IMR-90 (cell line): ENCODE measurements at regions not wholly inside any gene's neighbourhood (a gene's known extent, or its start where the extent isn't known, plus 50 kb on each side); places are given as distances from the start of the nearest gene placed in this dataset.

Experiments
- ATAC-seq: fragments of 200-7000 bp; cut with Tn5 transposase; 2 replicates; pipeline ENCODE4 v1.9.1; 2020; ENCODE audit warnings: low read depth, mild to moderate bottlenecking, moderate library complexity
- BruUV-seq: library from RNA; stranded (reverse); fragments of 400-500 nt; replicated peaks from 2 replicates; lab custom pipeline; 2021; lab: Mats Ljungman, UMichigan
- CTCF ChIA-PET: fragments of 300-600 bp; formaldehyde crosslinking; extraction: SDS; loops from one replicate; lab custom pipeline; 2021; ENCODE audit warnings: antibody characterized with exemption; lab: Yijun Ruan, JAX
- POLR2A ChIA-PET: fragments of 300-600 bp; sonication (Branson Sonifier 250); formaldehyde crosslinking; loops from one replicate; lab custom pipeline; 2022; ENCODE audit warnings: antibody characterized with exemption; ENCODE audit not compliant: unreplicated experiment; lab: Charles Lee
- DNase-seq: peaks from one replicate; pipeline ENCODE4 v3.0.0; 2013
- H2AFZ ChIP-seq: replicated peaks from 2 replicates; pipeline ENCODE3; 2013; ENCODE audit warnings: low read length, mild to moderate bottlenecking; ENCODE audit not compliant: poor library complexity
- H2AK5ac ChIP-seq: 2 replicates; pipeline ENCODE4 v1.6.1; 2013; ENCODE audit warnings: low read depth, low read length, inconsistent platforms
- H2AK9ac ChIP-seq: replicated peaks from 2 replicates; pipeline ENCODE3; 2013; ENCODE audit warnings: mild to moderate bottlenecking, low read depth, low read length, moderate library complexity; ENCODE audit not compliant: poor library complexity
- H2BK120ac ChIP-seq: 2 replicates; pipeline ENCODE4 v1.6.1; 2013; ENCODE audit warnings: low read depth, low read length, inconsistent platforms
- H2BK15ac ChIP-seq: 3 replicates; pipeline ENCODE4 v1.6.1; 2013; ENCODE audit warnings: low read depth, low read length, inconsistent platforms
- H2BK20ac ChIP-seq: 2 replicates; pipeline ENCODE4 v1.6.1; 2013; ENCODE audit warnings: low read depth, mild to moderate bottlenecking, inconsistent platforms, low read length, moderate library complexity
- H2BK5ac ChIP-seq: 2 replicates; pipeline ENCODE4 v1.6.1; 2013; ENCODE audit warnings: mild to moderate bottlenecking, low read depth, low read length, inconsistent platforms; ENCODE audit not compliant: poor library complexity, severe bottlenecking
- H3K14ac ChIP-seq: replicated peaks from 2 replicates; pipeline ENCODE4 v1.6.1; 2013; ENCODE audit warnings: low read depth, low read length, inconsistent platforms
- H3K18ac ChIP-seq: 2 replicates; pipeline ENCODE4 v1.6.1; 2013; ENCODE audit warnings: low read depth, low read length, control low read depth
- H3K23ac ChIP-seq: 2 replicates; pipeline ENCODE4 v1.6.1; 2013; ENCODE audit warnings: low read depth, low read length, inconsistent platforms
- H3K27ac ChIP-seq: 2 replicates; pipeline ENCODE4 v1.5.1; 2013; ENCODE audit warnings: mild to moderate bottlenecking, control low read depth, low read length; ENCODE audit not compliant: insufficient read depth
- H3K27me3 ChIP-seq: 2 replicates; pipeline ENCODE4 v1.6.1; 2013; ENCODE audit warnings: low read length; ENCODE audit not compliant: control insufficient read depth, insufficient read depth
- H3K36me3 ChIP-seq: 2 replicates; pipeline ENCODE4 v1.6.1; 2013; ENCODE audit warnings: low read length, mixed read lengths; ENCODE audit not compliant: control insufficient read depth, insufficient read depth
- H3K4ac ChIP-seq: 2 replicates; pipeline ENCODE4 v1.6.1; 2013; ENCODE audit warnings: low read depth, low read length, inconsistent platforms
- H3K4me1 ChIP-seq: 2 replicates; pipeline ENCODE4 v1.6.1; 2013; ENCODE audit warnings: low read length, mixed read lengths; ENCODE audit not compliant: control insufficient read depth, insufficient read depth
- H3K4me2 ChIP-seq: 2 replicates; pipeline ENCODE4 v1.6.1; 2013; ENCODE audit warnings: low read depth, mild to moderate bottlenecking, control low read depth, low read length, moderate library complexity
- H3K4me3 ChIP-seq: 2 replicates; pipeline ENCODE4 v1.5.1; 2013; ENCODE audit warnings: low read depth, mild to moderate bottlenecking, control low read depth, low read length, moderate library complexity; ENCODE audit not compliant: insufficient read depth
- H3K56ac ChIP-seq: 2 replicates; pipeline ENCODE4 v1.6.1; 2013; ENCODE audit warnings: low read length, inconsistent platforms; ENCODE audit not compliant: insufficient read depth; ENCODE audit errors: extremely low read depth
- H3K79me1 ChIP-seq, 2 experiments: 2 replicates each; pipeline ENCODE4 v1.6.1; 2013; ENCODE audit warnings: low read length in 2 of 2, inconsistent platforms in 1 of 2, low read depth in 1 of 2
- H3K9ac ChIP-seq: 2 replicates; pipeline ENCODE4 v1.6.1; 2013; ENCODE audit warnings: low read depth, low read length, control low read depth
- H3K9me1 ChIP-seq: 2 replicates; pipeline ENCODE4 v1.6.1; 2013; ENCODE audit warnings: low read length, inconsistent platforms; ENCODE audit not compliant: insufficient read depth
- H3K9me3 ChIP-seq: 2 replicates; pipeline ENCODE4 v1.6.1; 2013; ENCODE audit warnings: low read length; ENCODE audit not compliant: control insufficient read depth, insufficient read depth
- H4K20me1 ChIP-seq: 2 replicates; pipeline ENCODE4 v1.6.1; 2013; ENCODE audit warnings: low read length, inconsistent platforms; ENCODE audit not compliant: insufficient read depth
- H4K5ac ChIP-seq: 2 replicates; pipeline ENCODE4 v1.6.1; 2013; ENCODE audit warnings: mild to moderate bottlenecking, low read depth, low read length, control low read depth
- H4K8ac ChIP-seq, 2 experiments: 2 replicates each; pipeline ENCODE4 v1.6.1; 2013; ENCODE audit warnings: low read depth in 2 of 2, low read length in 2 of 2, control low read depth in 1 of 2, inconsistent platforms in 1 of 2
- H4K91ac ChIP-seq: 2 replicates; pipeline ENCODE4 v1.6.1; 2013; ENCODE audit warnings: low read depth, low read length, inconsistent platforms; ENCODE audit not compliant: insufficient read depth
- BHLHE40 ChIP-seq: fragments of 150-350 bp; IDR thresholded peaks from 2 replicates; pipeline ENCODE4 v1.6.1; 2016; ENCODE audit warnings: mild to moderate bottlenecking, low read depth, low read length
- CEBPB ChIP-seq: IDR thresholded peaks from 2 replicates; pipeline ENCODE4 v1.6.1; 2012; ENCODE audit warnings: low read depth, low read length, improper control_type of control experiment
- CHD1 ChIP-seq: IDR thresholded peaks from 2 replicates; pipeline ENCODE4 v1.6.1; 2012; ENCODE audit warnings: low read depth, low read length, improper control_type of control experiment
- CTCF ChIP-seq: conservative IDR thresholded peaks from 2 replicates; pipeline ENCODE4 v1.5.1; 2012; ENCODE audit warnings: mild to moderate bottlenecking, low read depth, low read length, improper control_type of control experiment
- ELK1 ChIP-seq: fragments of 150-350 bp; IDR thresholded peaks from 2 replicates; pipeline ENCODE4 v1.6.1; 2016; ENCODE audit warnings: low read depth, mild to moderate bottlenecking, low read length, moderate library complexity, borderline replicate concordance
- FOS ChIP-seq: fragments of 150-350 bp; IDR thresholded peaks from 2 replicates; pipeline ENCODE4 v1.6.1; 2016; ENCODE audit warnings: low read depth, low read length
- MAFK ChIP-seq: IDR thresholded peaks from 2 replicates; pipeline ENCODE4 v1.6.1; 2012; ENCODE audit warnings: low read depth, low read length, improper control_type of control experiment
- MAZ ChIP-seq: IDR thresholded peaks from 2 replicates; pipeline ENCODE4 v1.6.1; 2012; ENCODE audit warnings: low read depth, mild to moderate bottlenecking, low read length, improper control_type of control experiment, moderate library complexity, borderline replicate concordance
- MXI1 ChIP-seq: IDR thresholded peaks from 2 replicates; pipeline ENCODE4 v1.6.1; 2012; ENCODE audit warnings: low read depth, mild to moderate bottlenecking, low read length, moderate library complexity, borderline replicate concordance
- NFE2L2 ChIP-seq: fragments of 150-350 bp; IDR thresholded peaks from 2 replicates; pipeline ENCODE4 v1.6.1; 2016; ENCODE audit warnings: low read depth, mild to moderate bottlenecking, low read length
- POLR2A ChIP-seq: IDR thresholded peaks from 2 replicates; pipeline ENCODE4 v1.6.1; 2012; ENCODE audit warnings: mild to moderate bottlenecking, low read depth, low read length
- RAD21 ChIP-seq: IDR thresholded peaks from 2 replicates; pipeline ENCODE4 v1.6.1; 2012; ENCODE audit warnings: low read length, improper control_type of control experiment
- RCOR1 ChIP-seq: IDR thresholded peaks from 2 replicates; pipeline ENCODE4 v1.6.1; 2012; ENCODE audit warnings: mild to moderate bottlenecking, low read length, improper control_type of control experiment; ENCODE audit not compliant: insufficient replicate concordance
- RFX5 ChIP-seq: IDR thresholded peaks from 2 replicates; pipeline ENCODE4 v1.8.0; 2012; ENCODE audit warnings: low read depth, mild to moderate bottlenecking, low read length, moderate library complexity
- SMC3 ChIP-seq: fragments of 150-350 bp; IDR thresholded peaks from 2 replicates; pipeline ENCODE4 v1.6.1; 2016; ENCODE audit warnings: low read depth, mild to moderate bottlenecking, antibody characterized with exemption, low read length, moderate library complexity
- USF2 ChIP-seq: fragments of 150-350 bp; IDR thresholded peaks from 2 replicates; pipeline ENCODE4 v1.6.1; 2017; ENCODE audit warnings: mild to moderate bottlenecking, antibody characterized with exemption, low read length, low read depth
- WGBS, 2 experiments: methylation state at CpG; one replicate each; pipeline versions ENCODE4 v1.1.5 to v1.1.7; 2013; ENCODE audit warnings: missing lambda C conversion rate in 2 of 2; ENCODE audit not compliant: insufficient read length in 1 of 2; ENCODE audit errors: extremely low coverage in 2 of 2; 5-methylcytosine and 5-hydroxymethylcytosine counted together
- dilution Hi-C: fragments of 300-500 bp; cut with HindIII; formaldehyde crosslinking; loops from one replicate; pipeline ENCODE4 v1.14.3; 2018; ENCODE audit warnings: low sequenced_read_pairs; ENCODE audit not compliant: unreplicated experiment
- in situ Hi-C: fragments of 300-500 bp; cut with MboI; formaldehyde crosslinking; loops from 3 replicates; pipeline ENCODE4 v1.14.3; 2019; ENCODE audit warnings: low sequenced_read_pairs, inconsistent platforms, mixed read lengths
- intact Hi-C: fragments of 100-400 bp; cut with micrococcal nuclease; formaldehyde crosslinking; loops from 2 replicates; pipeline ENCODE4 v1.10.0; 2022

DNA sequence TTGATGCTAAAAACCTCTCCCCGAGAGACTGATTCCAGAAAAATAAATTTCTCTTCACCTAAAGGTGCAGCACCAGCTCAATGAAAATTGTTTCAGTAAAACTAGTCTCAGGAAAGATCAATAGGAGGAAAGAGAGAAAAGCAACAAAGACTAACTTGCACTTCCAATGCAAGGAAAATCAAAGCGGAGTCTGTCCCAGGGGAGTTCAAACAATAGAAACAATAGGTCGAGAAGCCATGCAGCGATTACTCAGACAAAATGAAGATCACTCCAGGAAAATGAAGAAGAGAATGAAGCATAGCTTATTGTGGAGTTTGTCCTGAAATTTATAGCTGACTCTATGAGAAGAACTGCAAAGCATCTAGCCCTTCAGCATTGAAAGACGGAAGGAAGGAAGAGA is 105.1 kb upstream of the FRMD4B start:
- H3K4ac ChIP-seq: no peak overlapping the region
- no peaks in the 10 kb centered on the region for H3K9me3 ChIP-seq
- dilution Hi-C loops (no loop called here), in situ Hi-C loops (no loop called here), intact Hi-C loops (no loop called here)
- H4K20me1 ChIP-seq: no peaks in the 10 kb centered on the region
- no peak overlapping the region for H2BK20ac ChIP-seq
- no CpG with 5 or more reads among the region's 5 CpGs for WGBS, 2 experiments
- H3K23ac ChIP-seq: no peak overlapping the region
- CTCF ChIA-PET: interaction anchor here (0.7 kb wide), 1 partner anchor 765 kb away, joined by 3 read pairs; no protein-coding TSS in a partner anchor
- no peak for ATAC-seq
- H3K18ac ChIP-seq: no peak overlapping the region
- no peak overlapping the region for H2BK120ac ChIP-seq
- H2BK5ac ChIP-seq: no peak overlapping the region
- no peak overlapping the region for H2AK5ac ChIP-seq
- H2AFZ ChIP-seq: no peak overlapping the region
- no peaks in the 10 kb centered on the region for H3K9me1 ChIP-seq
- H4K8ac ChIP-seq: no peak overlapping the region
- H3K9ac ChIP-seq: no peak overlapping the region
- TF ChIP-seq BHLHE40 (no peak), CEBPB (no peak), NFE2L2 (no peak), RFX5 (no peak), FOS (no peak), MAFK (no peak), SMC3 (no peak), CTCF (no peak), CHD1 (no peak), ELK1 (no peak), MXI1 (no peak), USF2 (no peak), RAD21 (no peak), RCOR1 (no peak), POLR2A (no peak), MAZ (no peak)
- no peak overlapping the region for H3K4me2 ChIP-seq
- H3K36me3 ChIP-seq: no peaks in the 10 kb centered on the region
- no peaks in the 10 kb centered on the region for H3K4me1 ChIP-seq
- DNase-seq: no peak
- no peak overlapping the region for H2BK15ac ChIP-seq
- H2AK9ac ChIP-seq: no peak overlapping the region
- no peak overlapping the region for H3K14ac ChIP-seq
- no peak overlapping the region for H3K4me3 ChIP-seq
- H4K5ac ChIP-seq: no peak overlapping the region
- no TSS peak for BruUV-seq
- no peak overlapping the region for H4K91ac ChIP-seq
- POLR2A ChIA-PET: no interaction called here
- H3K56ac ChIP-seq: no peak overlapping the region
- no peak overlapping the region for H3K27ac ChIP-seq
- H3K27me3 ChIP-seq: no peaks in the 10 kb centered on the region
- no peaks in the 10 kb centered on the region for H3K79me1 ChIP-seq
